HCT116 (cell line): ENCODE measurements at regions not wholly inside any gene's neighbourhood (a gene's known extent, or its start where the extent isn't known, plus 50 kb on each side); places are given as distances from the start of the nearest gene placed in this dataset.

Experiments used
- ATAC-seq: fragments of 200-7000 bp; cut with Tn5 transposase; 2 replicates; pipeline ENCODE4 v1.9.1; 2020; ENCODE audit warnings: mild to moderate bottlenecking, moderate library complexity
- BruUV-seq: library from RNA; stranded (reverse); fragments of 400-500 nt; replicated peaks from 2 replicates; lab custom pipeline; 2021; lab: Mats Ljungman, UMichigan
- CTCF ChIA-PET: fragments of 300-600 bp; sonication (Branson Sonifier 250); formaldehyde crosslinking; loops from one replicate; lab custom pipeline; 2021; ENCODE audit warnings: antibody characterized with exemption; lab: Charles Lee
- POLR2A ChIA-PET: fragments of 300-600, 350-600 bp; sonication (Branson Sonifier 250); formaldehyde crosslinking; loops from one replicate; lab custom pipeline; 2021; ENCODE audit warnings: antibody characterized with exemption; lab: Charles Lee
- RAD21 ChIA-PET, 2 experiments: fragments of 300-600 bp; sonication (Branson Sonifier 250); formaldehyde crosslinking; loops; one replicate each; lab custom pipeline; 2023; ENCODE audit warnings: low total read pairs in 2 of 2; ENCODE audit not compliant: uncharacterized antibody in 2 of 2, unreplicated experiment in 2 of 2, low non-redundant PET in 1 of 2; lab: Charles Lee
- DNase-seq: peaks from one replicate; pipeline ENCODE4 v3.0.0-alpha.2; 2010; ENCODE audit warnings: low read depth, low spot score
- H2AFZ ChIP-seq: fragments of 200-600 bp; shearing (Covaris generic), sonication (generic); 2 replicates; pipeline ENCODE4 v1.6.1; 2017; ENCODE audit warnings: low read depth, mixed run types, mixed read lengths, antibody characterized with exemption, low read length; ENCODE audit not compliant: poor library complexity, severe bottlenecking
- H3K27ac ChIP-seq: 2 replicates; pipeline ENCODE4 v1.5.1; 2012; ENCODE audit warnings: low read depth, low read length
- H3K27me3 ChIP-seq: fragments of 200-600 bp; sonication (generic); 2 replicates; pipeline ENCODE4 v1.6.1; 2016; ENCODE audit warnings: mixed run types, low read length, mixed read lengths; ENCODE audit not compliant: insufficient read depth
- H3K36me3 ChIP-seq, 2 experiments: fragments of 200-500 bp in 1 of 2; fragments of 200-600 bp in 1 of 2; sonication (Bioruptor generic) in 1 of 2; sonication (generic) in 1 of 2; 2 replicates each; pipeline versions ENCODE4 v1.5.1 to v1.6.1; 2014 to 2016; ENCODE audit warnings: low read length in 2 of 2, inconsistent platforms in 1 of 2, mixed read lengths in 1 of 2, mixed run types in 1 of 2; ENCODE audit not compliant: insufficient read depth in 2 of 2, control insufficient read depth in 1 of 2
- H3K4me1 ChIP-seq, 2 experiments: fragments of 200-600 bp in 1 of 2; sonication (generic) in 1 of 2; 2 replicates each; pipeline versions ENCODE4 v1.5.1 to v1.6.1; 2012 to 2017; ENCODE audit warnings: low read length in 2 of 2, inconsistent platforms in 1 of 2, mild to moderate bottlenecking in 1 of 2, mixed read lengths in 1 of 2, mixed run types in 1 of 2, moderate library complexity in 1 of 2; ENCODE audit not compliant: insufficient read depth in 2 of 2, control insufficient read depth in 1 of 2
- H3K4me2 ChIP-seq: fragments of 200-600 bp; sonication (generic); 2 replicates; pipeline ENCODE4 v1.6.1; 2017; ENCODE audit warnings: mixed run types, low read length, mixed read lengths
- H3K4me3 ChIP-seq, 2 experiments: fragments of 200-600 bp in 1 of 2; sonication (generic) in 1 of 2; replicated peaks in 1 of 2; 2 replicates each; pipeline ENCODE4 v1.5.1; 2011 to 2016; ENCODE audit warnings: low read length in 2 of 2, control low read depth in 1 of 2, low read depth in 1 of 2, mild to moderate bottlenecking in 1 of 2, mixed read lengths in 1 of 2, mixed run types in 1 of 2
- H3K79me2 ChIP-seq: fragments of 200-600 bp; sonication (generic); 2 replicates; pipeline ENCODE4 v1.6.1; 2017; ENCODE audit warnings: mild to moderate bottlenecking, mixed run types, low read length, moderate library complexity, mixed read lengths; ENCODE audit not compliant: insufficient read depth
- H3K9ac ChIP-seq: fragments of 200-600 bp; sonication (generic); 2 replicates; pipeline ENCODE4 v1.6.1; 2016; ENCODE audit warnings: low read length, mixed read lengths
- H3K9me2 ChIP-seq: fragments of 200-600 bp; sonication (generic), shearing (Covaris generic); 2 replicates; pipeline ENCODE4 v1.6.1; 2017; ENCODE audit warnings: mixed run types, mild to moderate bottlenecking, moderate library complexity; ENCODE audit not compliant: insufficient read depth
- H3K9me3 ChIP-seq, 2 experiments: fragments of 200-500 bp in 1 of 2; fragments of 200-600 bp in 1 of 2; sonication (Bioruptor generic) in 1 of 2; sonication (generic) in 1 of 2; 2 replicates each; pipeline ENCODE4 v1.6.1; 2014 to 2017; ENCODE audit warnings: low read length in 2 of 2, mixed read lengths in 2 of 2, inconsistent platforms in 1 of 2, low read depth in 1 of 2, mild to moderate bottlenecking in 1 of 2, mixed run types in 1 of 2, moderate library complexity in 1 of 2; ENCODE audit not compliant: control insufficient read depth in 1 of 2, insufficient read depth in 1 of 2
- H4K20me1 ChIP-seq: fragments of 200-600 bp; sonication (generic), shearing (Covaris generic); 2 replicates; pipeline ENCODE4 v1.6.1; 2017; ENCODE audit warnings: mixed run types, mild to moderate bottlenecking, moderate library complexity; ENCODE audit not compliant: insufficient read depth
- ATF3 ChIP-seq: IDR thresholded peaks from 2 replicates; pipeline ENCODE4 v1.6.1; 2012
- CBX3 ChIP-seq: IDR thresholded peaks from 2 replicates; pipeline ENCODE4 v1.6.1; 2012; ENCODE audit warnings: low read depth
- CEBPB ChIP-seq: IDR thresholded peaks from 2 replicates; pipeline ENCODE4 v1.6.1; 2012; ENCODE audit warnings: low read depth
- EGR1 ChIP-seq: IDR thresholded peaks from 2 replicates; pipeline ENCODE4 v1.6.1; 2012; ENCODE audit warnings: low read depth
- ELF1 ChIP-seq: IDR thresholded peaks from 2 replicates; pipeline ENCODE4 v1.6.1; 2012; ENCODE audit warnings: low read depth, borderline replicate concordance
- EZH2 ChIP-seq: fragments of 200-600 bp; sonication (generic); IDR thresholded peaks from 2 replicates; pipeline ENCODE4 v1.6.1; 2017; ENCODE audit warnings: antibody characterized with exemption, mixed run types
- EZH2phosphoT487 ChIP-seq: fragments of 200-600 bp; IDR thresholded peaks from 2 replicates; pipeline ENCODE4 v1.6.1; 2018; ENCODE audit warnings: antibody characterized with exemption, borderline replicate concordance
- JUND ChIP-seq: IDR thresholded peaks from 2 replicates; pipeline ENCODE4 v1.6.1; 2012
- MAX ChIP-seq: IDR thresholded peaks from 2 replicates; pipeline ENCODE4 v1.6.1; 2012
- POLR2A ChIP-seq: IDR thresholded peaks from 2 replicates; pipeline ENCODE4 v1.7.0; 2011; ENCODE audit warnings: borderline replicate concordance; ENCODE audit not compliant: insufficient read depth, insufficient read length; ENCODE audit errors: extremely low read depth
- POLR2AphosphoS5 ChIP-seq: IDR thresholded peaks from 2 replicates; pipeline ENCODE4 v1.6.1; 2011; ENCODE audit warnings: mild to moderate bottlenecking, low read depth, low read length, moderate library complexity
- RAD21 ChIP-seq: IDR thresholded peaks from 2 replicates; pipeline ENCODE4 v1.6.1; 2012; ENCODE audit warnings: low read depth, mild to moderate bottlenecking
- SIN3A ChIP-seq: IDR thresholded peaks from 2 replicates; pipeline ENCODE4 v1.6.1; 2012; ENCODE audit warnings: low read depth
- SP1 ChIP-seq: IDR thresholded peaks from 2 replicates; pipeline ENCODE4 v1.6.1; 2012; ENCODE audit warnings: low read depth
- SRF ChIP-seq: IDR thresholded peaks from 2 replicates; pipeline ENCODE4 v1.6.1; 2012; ENCODE audit warnings: low read depth
- TCF7L2 ChIP-seq: IDR thresholded peaks from 2 replicates; pipeline ENCODE4 v1.7.0; 2011; ENCODE audit warnings: borderline replicate concordance, inconsistent platforms; ENCODE audit not compliant: insufficient read depth, insufficient read length; ENCODE audit errors: extremely low read depth
- ZBTB33 ChIP-seq: IDR thresholded peaks from 2 replicates; pipeline ENCODE4 v1.6.1; 2011; ENCODE audit warnings: mild to moderate bottlenecking, low read length, moderate library complexity; ENCODE audit not compliant: insufficient replicate concordance; ENCODE audit errors: extremely low read depth
- ZFX ChIP-seq: fragments of 450-650 bp; IDR thresholded peaks from 2 replicates; pipeline ENCODE4 v1.6.1; 2017
- intact Hi-C: fragments of 100-400 bp; cut with micrococcal nuclease; formaldehyde crosslinking; loops from 2 replicates; pipeline ENCODE4 v1.10.0; 2022

GRCh38 chr11:130534551-130534950 lies 86.1 kb downstream of the ADAMTS15 start:
- H3K4me3 ChIP-seq = no peak overlapping the region
- ATAC-seq = no peak
- no TSS peak for BruUV-seq
- H3K36me3 ChIP-seq = no peaks in the 10 kb centered on the region
- ChIA-PET RAD21 (no interaction called here), CTCF (no interaction called here), POLR2A (no interaction called here)
- H2AFZ ChIP-seq = no peak overlapping the region
- intact Hi-C loops = no loop called here
- no peaks in the 10 kb centered on the region for H4K20me1 ChIP-seq
- H3K4me1 ChIP-seq = no peaks in the 10 kb centered on the region
- no peaks in the 10 kb centered on the region for H3K9me2 ChIP-seq
- no peak for DNase-seq
- TF ChIP-seq RAD21 (no peak), MAX (no peak), SRF (no peak), JUND (no peak), EZH2phosphoT487 (no peak), ZBTB33 (no peak), TCF7L2 (no peak), SP1 (no peak)
- peaks cover 19% of the 10 kb centered on the region; the same call in 1 of the 2 replicates for H3K27me3 ChIP-seq
- H3K9ac ChIP-seq = no peak overlapping the region
- no peak overlapping the region for H3K4me2 ChIP-seq
- H3K9me3 ChIP-seq = no peaks in the 10 kb centered on the region
- no peak overlapping the region for H3K27ac ChIP-seq
- no peaks in the 10 kb centered on the region for H3K79me2 ChIP-seq

GRCh38 chr11:130535520-130535919 lies 87.1 kb downstream of the ADAMTS15 start:
- ChIA-PET POLR2A (no interaction called here), RAD21 (no interaction called here), CTCF (no interaction called here)
- Histone ChIP-seq H3K27me3 (peaks cover 22% of the 10 kb centered on the region; the same call in 1 of the 2 replicates), H3K27ac (no peak overlapping the region), H2AFZ (no peak overlapping the region), H3K4me2 (no peak overlapping the region), H4K20me1 (no peaks in the 10 kb centered on the region), H3K9ac (no peak overlapping the region), H3K4me1 (no peaks in the 10 kb centered on the region), H3K9me3 (no peaks in the 10 kb centered on the region), H3K36me3 (no peaks in the 10 kb centered on the region), H3K4me3 (no peak overlapping the region), H3K9me2 (no peaks in the 10 kb centered on the region), H3K79me2 (no peaks in the 10 kb centered on the region)
- ATAC-seq = no peak
- intact Hi-C loops = no loop called here
- no peak for TF ChIP-seq ATF3
- TF ChIP-seq CBX3 = no peak
- no peak for TF ChIP-seq SP1
- TF ChIP-seq RAD21 = no peak
- TF ChIP-seq SIN3A = no peak
- no peak for TF ChIP-seq EZH2
- no peak for TF ChIP-seq ELF1
- no peak for TF ChIP-seq POLR2AphosphoS5
- no peak for TF ChIP-seq JUND
- TF ChIP-seq TCF7L2 = no peak
- TF ChIP-seq EZH2phosphoT487 = no peak
- no peak for TF ChIP-seq CEBPB
- no peak for TF ChIP-seq POLR2A
- TF ChIP-seq EGR1 = no peak
- no peak for TF ChIP-seq ZFX
- no TSS peak for BruUV-seq
- no peak for DNase-seq
